Cardiac muscle cell (in vitro differentiated cells and primary cell): ENCODE measurements at regions not wholly inside any gene's neighbourhood (a gene's known extent, or its start where the extent isn't known, plus 50 kb on each side); places are given as distances from the start of the nearest gene placed in this dataset.

Source experiments
- DNase-seq, 2 donors: peaks; one replicate each; pipeline versions ENCODE4 v3.0.0 to v3.0.0-alpha.2; 2010 to 2017; ENCODE audit warnings: low read depth in 1 of 2, low spot score in 1 of 2
- H3K27ac ChIP-seq: fragments of 200-600 bp; sonication (generic); 2 replicates; pipeline ENCODE4 v1.5.1; 2016
- H3K27me3 ChIP-seq: fragments of 200-600 bp; sonication (generic); 2 replicates; pipeline ENCODE4 v1.6.0; 2016; ENCODE audit warnings: control low read depth
- H3K36me3 ChIP-seq: fragments of 200-600 bp; sonication (generic); 2 replicates; pipeline ENCODE4 v1.5.1; 2016; ENCODE audit warnings: control low read depth
- H3K4me1 ChIP-seq: fragments of 200-600 bp; sonication (generic); 2 replicates; pipeline ENCODE4 v1.8.1; 2017; ENCODE audit warnings: low read depth, mild to moderate bottlenecking, mixed run types
- H3K4me3 ChIP-seq: fragments of 200-600 bp; sonication (generic); 2 replicates; pipeline ENCODE4 v1.5.1; 2016; ENCODE audit warnings: mild to moderate bottlenecking
- H3K9me3 ChIP-seq: fragments of 200-600 bp; sonication (generic); 2 replicates; pipeline ENCODE4 v1.5.1; 2017; ENCODE audit warnings: low read depth, mild to moderate bottlenecking, control low read depth
- CTCF ChIP-seq: IDR thresholded peaks from 2 replicates; pipeline ENCODE4 v1.5.1; 2012; ENCODE audit warnings: low read depth, mild to moderate bottlenecking, low read length

- no peak for DNase-seq
- Histone ChIP-seq H3K9me3 (no peaks in the 10 kb centered on the region), H3K27ac (no peak overlapping the region), H3K36me3 (no peaks in the 10 kb centered on the region), H3K4me3 (no peak overlapping the region), H3K27me3 (no peaks in the 10 kb centered on the region), H3K4me1 (no peaks in the 10 kb centered on the region)
- no peak for TF ChIP-seq CTCF
Measured at GRCh38 chr10:3340127-3340730, 167.6 kb upstream of the PITRM1 start.

GRCh38 chr10:3339531-3339950 lies 167.0 kb upstream of the PITRM1 start:
- TF ChIP-seq CTCF = no peak
- H3K9me3 ChIP-seq = no peaks in the 10 kb centered on the region
- H3K27me3 ChIP-seq = no peaks in the 10 kb centered on the region
- no peak for DNase-seq
- no peak overlapping the region for H3K4me3 ChIP-seq
- no peaks in the 10 kb centered on the region for H3K36me3 ChIP-seq
- no peaks in the 10 kb centered on the region for H3K4me1 ChIP-seq
- no peak overlapping the region for H3K27ac ChIP-seq

- Histone ChIP-seq H3K4me1 (no peaks in the 10 kb centered on the region), H3K27me3 (no peaks in the 10 kb centered on the region), H3K4me3 (no peak overlapping the region), H3K27ac (no peak overlapping the region), H3K9me3 (no peaks in the 10 kb centered on the region), H3K36me3 (no peaks in the 10 kb centered on the region)
- no peak for DNase-seq
- TF ChIP-seq CTCF = no peak
Measured at GRCh38 chr10:3339121-3339520, 166.5 kb upstream of the PITRM1 start.

GRCh38 chr10:3337741-3338140 lies 165.2 kb upstream of the PITRM1 start:
- DNase-seq = no peak
- no peak for TF ChIP-seq CTCF
- H3K4me3 ChIP-seq = no peak overlapping the region

GRCh38 chr10:3336673-3337293 lies 164.2 kb upstream of the PITRM1 start:
- H3K27me3 ChIP-seq = no peaks in the 10 kb centered on the region
- no peak for DNase-seq
- no peaks in the 10 kb centered on the region for H3K9me3 ChIP-seq
- no peak overlapping the region for H3K27ac ChIP-seq
- TF ChIP-seq CTCF = no peak
- H3K4me1 ChIP-seq = no peaks in the 10 kb centered on the region
- no peak overlapping the region for H3K4me3 ChIP-seq
- no peaks in the 10 kb centered on the region for H3K36me3 ChIP-seq

More at GRCh38 chr10:3337741-3338140, 165.2 kb upstream of the PITRM1 start:
- Histone ChIP-seq H3K36me3 (no peaks in the 10 kb centered on the region), H3K4me1 (no peaks in the 10 kb centered on the region), H3K27ac (no peak overlapping the region), H3K9me3 (no peaks in the 10 kb centered on the region), H3K27me3 (no peaks in the 10 kb centered on the region)
